Central memory CD8-positive, alpha-beta T cell (primary cell): ENCODE measurements at regions not wholly inside any gene's neighbourhood (a gene's known extent, or its start where the extent isn't known, plus 50 kb on each side); places are given as distances from the start of the nearest gene placed in this dataset.

Experiments
- ATAC-seq: fragments of 150-1000 bp; cut with Tn5 transposase; replicated peaks from 2 replicates; pipeline ENCODE4 v1.10.0; 2022; ENCODE audit warnings: mild to moderate bottlenecking, moderate FRiP score, moderate number of reproducible peaks; ENCODE audit not compliant: poor library complexity, severe bottlenecking; ENCODE audit errors: extremely low read depth
- DNase-seq, 2 donors: peaks; one replicate each; pipeline ENCODE4 v3.0.0; 2021; ENCODE audit warnings: low spot score in 2 of 2
- H3K27ac Mint-ChIP-seq: one replicate; pipeline ENCODE4 v1.8.0; 2022; ENCODE audit warnings: low read depth, mild to moderate bottlenecking, moderate library complexity, mixed read lengths
- H3K27me3 Mint-ChIP-seq: one replicate; pipeline ENCODE4 v1.8.0; 2022; ENCODE audit warnings: mixed read lengths
- H3K36me3 Mint-ChIP-seq: one replicate; pipeline ENCODE4 v1.8.0; 2022; ENCODE audit warnings: mild to moderate bottlenecking, moderate library complexity, mixed read lengths; ENCODE audit not compliant: insufficient read depth
- H3K4me1 Mint-ChIP-seq: one replicate; pipeline ENCODE4 v1.8.0; 2022; ENCODE audit warnings: mixed read lengths
- H3K4me3 Mint-ChIP-seq: one replicate; pipeline ENCODE4 v1.8.0; 2022; ENCODE audit warnings: mild to moderate bottlenecking, moderate library complexity, mixed read lengths
- H3K9me3 Mint-ChIP-seq: one replicate; pipeline ENCODE4 v1.8.0; 2022; ENCODE audit warnings: mixed read lengths

- no peak overlapping the region for H3K27ac Mint-ChIP-seq
- H3K27me3 Mint-ChIP-seq, result no peaks in the 10 kb centered on the region
- no peaks in the 10 kb centered on the region for H3K4me1 Mint-ChIP-seq
Observed at GRCh38 chr13:107413005-107413404, 802.3 kb downstream of the LIG4 start.

DNA sequence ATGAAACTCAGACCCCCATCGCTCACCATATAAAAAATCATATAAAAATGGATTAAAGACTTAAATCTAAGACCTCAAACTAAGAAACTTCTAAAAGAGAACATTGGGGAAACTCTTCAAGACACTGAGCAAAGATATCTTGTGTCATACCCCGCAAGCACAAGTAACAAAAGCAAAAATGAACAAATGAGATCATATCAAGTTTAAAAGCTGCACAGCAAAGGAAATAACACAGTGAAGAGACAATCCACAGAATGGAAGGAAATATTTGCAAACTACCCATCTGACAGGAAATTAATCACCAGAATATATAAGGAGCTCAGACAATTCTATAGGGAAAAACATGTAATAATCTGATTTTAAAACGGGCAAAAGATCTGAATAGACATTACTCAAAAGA, 808.3 kb downstream of the LIG4 start:
- ATAC-seq (no peak), DNase-seq (no peak)
- Mint-ChIP-seq H3K27ac (no peak overlapping the region), H3K9me3 (peaks cover 12% of the 10 kb centered on the region), H3K4me3 (no peak overlapping the region), H3K27me3 (no peaks in the 10 kb centered on the region), H3K36me3 (no peaks in the 10 kb centered on the region), H3K4me1 (no peaks in the 10 kb centered on the region)

More at GRCh38 chr13:107413005-107413404, 802.3 kb downstream of the LIG4 start:
- no peak overlapping the region for H3K4me3 Mint-ChIP-seq
- ATAC-seq, result no peak
- H3K36me3 Mint-ChIP-seq, result no peaks in the 10 kb centered on the region
- H3K9me3 Mint-ChIP-seq, result peaks cover 18% of the 10 kb centered on the region
- DNase-seq, result no peak

GRCh38 chr13:107395927-107396662, 819.2 kb downstream of the LIG4 start:
- DNase-seq, result no peak
- no peak overlapping the region for H3K27ac Mint-ChIP-seq
- no peaks in the 10 kb centered on the region for H3K36me3 Mint-ChIP-seq
- peaks cover 14% of the 10 kb centered on the region for H3K9me3 Mint-ChIP-seq
- ATAC-seq, result no peak
- no peaks in the 10 kb centered on the region for H3K4me1 Mint-ChIP-seq
- no peak overlapping the region for H3K4me3 Mint-ChIP-seq
- no peaks in the 10 kb centered on the region for H3K27me3 Mint-ChIP-seq

DNA sequence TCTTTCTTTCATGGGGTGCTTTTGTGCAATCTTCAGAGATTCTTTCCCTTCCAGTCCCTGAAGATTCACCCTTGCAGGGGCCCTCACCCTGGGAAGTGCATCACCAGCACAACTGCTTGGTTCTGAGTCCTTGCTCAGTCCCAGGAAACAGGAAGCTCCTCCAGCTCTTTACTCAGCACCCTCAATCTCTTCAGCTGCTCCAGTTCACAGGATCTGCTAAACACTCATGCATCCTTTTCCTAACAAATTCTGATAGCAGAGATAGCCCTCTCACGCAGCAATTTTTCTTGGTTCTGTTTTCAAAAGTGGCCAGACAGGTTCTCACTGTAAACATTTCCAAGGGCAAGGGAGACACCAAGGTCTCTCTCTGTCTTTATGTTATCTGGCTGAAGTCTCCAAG, 823.1 kb downstream of the LIG4 start:
- Mint-ChIP-seq H3K4me3 (no peak overlapping the region), H3K4me1 (no peaks in the 10 kb centered on the region), H3K36me3 (no peaks in the 10 kb centered on the region), H3K27ac (no peak overlapping the region), H3K27me3 (no peaks in the 10 kb centered on the region), H3K9me3 (peaks cover 6% of the 10 kb centered on the region)
- no peak for DNase-seq
- no peak for ATAC-seq

GRCh38 chr13:107387525-107387924, 819.6 kb upstream of the ARGLU1 start:
- no peaks in the 10 kb centered on the region for H3K36me3 Mint-ChIP-seq
- ATAC-seq, result no peak
- peaks cover 3% of the 10 kb centered on the region for H3K9me3 Mint-ChIP-seq
- no peaks in the 10 kb centered on the region for H3K4me1 Mint-ChIP-seq
- H3K4me3 Mint-ChIP-seq, result no peak overlapping the region
- H3K27ac Mint-ChIP-seq, result no peak overlapping the region
- H3K27me3 Mint-ChIP-seq, result no peaks in the 10 kb centered on the region
- no peak for DNase-seq

GRCh38 chr13:107379407-107380155, 811.6 kb upstream of the ARGLU1 start:
- H3K9me3 Mint-ChIP-seq, result peaks cover 16% of the 10 kb centered on the region

DNA sequence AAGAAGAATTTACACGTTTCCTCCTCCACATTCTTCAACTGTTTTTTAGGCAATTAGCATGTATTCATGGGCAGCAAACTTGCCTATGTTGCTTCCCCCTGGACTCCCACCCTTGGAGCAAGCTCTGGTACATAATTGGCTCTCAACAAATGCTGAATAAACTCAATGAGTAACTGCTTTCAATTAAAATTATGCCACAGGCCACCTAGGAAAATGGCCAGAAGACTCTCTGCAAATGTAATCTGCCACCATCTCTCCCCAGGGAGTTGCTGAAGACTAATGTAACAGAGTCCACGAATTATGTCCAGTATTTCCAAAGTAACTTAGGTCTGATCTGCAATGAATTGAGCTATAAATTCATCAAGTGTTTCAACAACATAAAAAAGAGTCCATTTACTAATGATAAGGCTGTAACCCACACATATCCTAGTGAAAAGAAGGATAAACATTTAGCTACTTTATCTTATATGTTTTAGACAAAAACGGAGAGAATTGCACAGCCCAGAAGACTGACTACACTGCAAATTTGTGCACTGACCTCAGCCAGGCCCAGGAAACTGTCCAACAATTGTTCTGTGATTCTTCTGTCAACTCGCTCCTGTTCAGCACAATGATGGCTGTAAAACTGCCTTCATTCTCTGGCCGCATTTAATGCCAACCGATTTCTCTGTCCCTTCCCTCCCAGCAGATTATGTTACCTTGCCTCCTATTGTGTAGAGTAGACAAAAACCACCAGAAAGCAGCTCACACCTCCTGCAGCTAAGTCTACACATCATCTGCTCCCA, 808.6 kb upstream of the ARGLU1 start:
- Mint-ChIP-seq H3K9me3 (peaks cover 5% of the 10 kb centered on the region), H3K4me1 (no peaks in the 10 kb centered on the region), H3K36me3 (peaks cover 4% of the 10 kb centered on the region), H3K27ac (no peak overlapping the region), H3K27me3 (no peaks in the 10 kb centered on the region), H3K4me3 (no peak overlapping the region)
- ATAC-seq (no peak), DNase-seq (no peak)

More at GRCh38 chr13:107379407-107380155, 811.6 kb upstream of the ARGLU1 start:
- H3K36me3 Mint-ChIP-seq, result peaks cover 2% of the 10 kb centered on the region
- no peaks in the 10 kb centered on the region for H3K27me3 Mint-ChIP-seq
- H3K27ac Mint-ChIP-seq, result no peak overlapping the region
- DNase-seq, result no peak
- no peak for ATAC-seq
- H3K4me3 Mint-ChIP-seq, result no peak overlapping the region
- no peaks in the 10 kb centered on the region for H3K4me1 Mint-ChIP-seq

GRCh38 chr13:107375701-107376340, 807.9 kb upstream of the ARGLU1 start:
- H3K36me3 Mint-ChIP-seq, result peaks cover 4% of the 10 kb centered on the region
- H3K4me3 Mint-ChIP-seq, result no peak overlapping the region
- no peaks in the 10 kb centered on the region for H3K27me3 Mint-ChIP-seq
- peaks cover 5% of the 10 kb centered on the region for H3K9me3 Mint-ChIP-seq
- ATAC-seq, result no peak
- no peak for DNase-seq
- no peaks in the 10 kb centered on the region for H3K4me1 Mint-ChIP-seq
- no peak overlapping the region for H3K27ac Mint-ChIP-seq

DNA sequence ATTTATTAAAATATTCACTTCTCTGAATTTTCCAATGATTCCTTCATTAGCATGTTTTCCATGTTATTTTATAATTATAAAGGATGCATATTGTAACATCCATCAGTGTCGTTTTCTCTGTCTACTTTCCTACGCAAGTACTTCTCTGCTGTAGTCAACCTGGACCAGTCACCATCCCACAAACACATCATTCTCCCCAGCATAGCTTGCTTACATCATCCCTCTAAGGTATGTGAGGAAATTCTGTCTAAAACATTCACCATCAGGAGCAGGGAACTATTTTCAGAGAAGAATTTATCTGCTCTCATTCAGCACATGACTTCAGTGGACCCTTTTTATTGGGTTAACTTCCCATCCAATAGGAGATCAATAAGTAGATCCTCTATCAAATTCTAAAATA, 806.1 kb upstream of the ARGLU1 start:
- ATAC-seq, result no peak
- no peak overlapping the region for H3K4me3 Mint-ChIP-seq
- H3K27me3 Mint-ChIP-seq, result no peaks in the 10 kb centered on the region
- H3K27ac Mint-ChIP-seq, result no peak overlapping the region
- no peaks in the 10 kb centered on the region for H3K4me1 Mint-ChIP-seq
- peaks cover 5% of the 10 kb centered on the region for H3K9me3 Mint-ChIP-seq
- DNase-seq, result no peak
- peaks cover 4% of the 10 kb centered on the region for H3K36me3 Mint-ChIP-seq

DNA sequence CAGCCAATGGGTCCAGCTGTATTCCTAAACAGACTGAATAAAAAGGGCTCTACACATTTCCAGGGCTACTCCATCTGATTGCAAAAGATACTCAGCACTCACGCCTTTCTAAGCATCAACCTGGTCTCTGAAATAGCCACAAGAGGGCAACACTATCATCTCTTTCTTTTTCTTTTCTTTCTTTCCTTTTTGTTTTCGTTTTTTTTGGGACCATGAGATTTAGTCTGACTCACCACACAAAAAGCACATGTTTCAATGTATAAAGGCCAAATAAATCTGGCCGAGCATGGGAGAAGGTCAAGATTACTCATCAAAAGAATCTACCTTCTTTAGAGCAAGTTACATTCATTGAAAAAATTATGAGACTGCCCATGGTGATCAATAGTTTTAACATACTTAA, 805.6 kb upstream of the ARGLU1 start:
- no peak for DNase-seq
- Mint-ChIP-seq H3K36me3 (peaks cover 4% of the 10 kb centered on the region), H3K27me3 (no peaks in the 10 kb centered on the region), H3K4me3 (no peak overlapping the region), H3K4me1 (no peaks in the 10 kb centered on the region), H3K27ac (no peak overlapping the region), H3K9me3 (peaks cover 10% of the 10 kb centered on the region)
- no peak for ATAC-seq

GRCh38 chr13:107370015-107370785, 802.3 kb upstream of the ARGLU1 start:
- H3K36me3 Mint-ChIP-seq, result peaks cover 4% of the 10 kb centered on the region
- no peak overlapping the region for H3K27ac Mint-ChIP-seq
- ATAC-seq (no peak), DNase-seq (no peak)
- no peaks in the 10 kb centered on the region for H3K27me3 Mint-ChIP-seq
- H3K4me3 Mint-ChIP-seq, result no peak overlapping the region
- no peaks in the 10 kb centered on the region for H3K4me1 Mint-ChIP-seq
- peaks cover 6% of the 10 kb centered on the region for H3K9me3 Mint-ChIP-seq

- no peaks in the 10 kb centered on the region for H3K27me3 Mint-ChIP-seq
- no peak overlapping the region for H3K27ac Mint-ChIP-seq
- no peak for DNase-seq
- H3K9me3 Mint-ChIP-seq, result peaks cover 6% of the 10 kb centered on the region
- peaks cover 2% of the 10 kb centered on the region for H3K36me3 Mint-ChIP-seq
- no peaks in the 10 kb centered on the region for H3K4me1 Mint-ChIP-seq
- H3K4me3 Mint-ChIP-seq, result no peak overlapping the region
- ATAC-seq, result no peak
Observed at GRCh38 chr13:107367258-107367657, 799.3 kb upstream of the ARGLU1 start.
